ENCODE measurements at regions not wholly inside any gene's neighbourhood (a gene's known extent, or its start where the extent isn't known, plus 50 kb on each side); places are given as distances from the start of the nearest gene placed in this dataset.

GRCh38 chr9:81480828-81481604, 208.3 kb downstream of the TLE1 start:
- no peak for DNase-seq

DNA sequence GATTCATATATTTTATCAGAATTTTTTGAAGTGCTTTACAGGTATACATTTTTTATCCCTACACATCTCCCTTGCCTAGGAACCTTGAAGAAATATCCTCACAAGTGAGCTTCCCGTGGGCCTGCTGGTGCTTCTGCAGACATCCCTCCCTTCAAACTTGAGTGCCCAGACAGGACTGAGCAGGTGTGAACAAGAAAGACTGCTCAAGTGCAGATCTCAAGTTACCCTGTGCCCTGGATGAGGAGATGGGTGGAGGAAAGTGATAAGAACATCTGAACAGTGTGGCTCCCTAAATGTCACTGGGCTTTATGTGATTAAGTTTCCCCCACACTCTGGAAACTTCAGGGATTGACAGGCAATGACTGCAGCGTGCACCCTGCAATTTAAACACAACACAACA, 209.8 kb downstream of the TLE1 start:
- DNase-seq: no peak

- DNase-seq: no peak
Measured at GRCh38 chr9:81477669-81478068, 211.7 kb downstream of the TLE1 start.

- DNase-seq: no peak
Measured at GRCh38 chr9:81476813-81477490, 212.4 kb downstream of the TLE1 start.

GRCh38 chr9:81474792-81475191, 214.6 kb downstream of the TLE1 start:
- no peak for DNase-seq

DNA sequence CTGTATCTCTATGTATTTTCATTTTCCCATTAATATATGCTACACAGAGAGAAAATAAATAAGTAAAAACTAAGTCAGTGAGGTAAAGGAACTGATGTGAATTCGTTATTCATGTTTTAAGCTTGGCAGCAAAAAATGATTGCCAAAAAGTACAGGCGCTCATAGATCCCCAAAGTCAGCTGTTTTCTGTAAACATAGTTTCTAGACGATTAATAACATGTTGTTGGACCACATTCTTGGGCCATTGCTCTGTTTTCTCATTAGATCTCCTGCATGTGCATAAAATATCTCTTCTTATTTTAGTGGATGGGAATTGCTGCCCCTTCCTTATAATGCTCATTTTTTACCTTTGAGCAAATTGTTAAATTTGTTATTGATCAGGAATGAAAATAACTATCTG, 215.2 kb downstream of the TLE1 start:
- DNase-seq: no peak

DNA sequence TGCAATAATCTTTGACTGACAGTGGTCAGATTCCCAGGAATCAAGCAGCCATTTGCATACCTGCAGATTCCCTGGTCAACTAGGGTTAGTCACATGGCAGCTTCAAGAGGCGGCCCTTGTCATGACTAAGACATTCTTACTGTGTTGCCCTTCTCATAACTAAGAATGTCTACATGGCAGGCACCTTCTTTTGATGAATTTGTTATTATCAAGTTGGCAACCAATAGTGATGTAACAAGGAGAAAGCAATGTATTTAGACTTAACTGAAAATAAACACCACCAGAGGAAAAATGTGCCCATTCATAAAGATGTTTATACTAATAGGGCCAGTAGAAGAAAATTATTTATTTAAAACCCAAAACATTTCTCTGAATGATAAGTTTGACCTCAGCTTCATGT, 215.6 kb downstream of the TLE1 start:
- DNase-seq: no peak

DNA sequence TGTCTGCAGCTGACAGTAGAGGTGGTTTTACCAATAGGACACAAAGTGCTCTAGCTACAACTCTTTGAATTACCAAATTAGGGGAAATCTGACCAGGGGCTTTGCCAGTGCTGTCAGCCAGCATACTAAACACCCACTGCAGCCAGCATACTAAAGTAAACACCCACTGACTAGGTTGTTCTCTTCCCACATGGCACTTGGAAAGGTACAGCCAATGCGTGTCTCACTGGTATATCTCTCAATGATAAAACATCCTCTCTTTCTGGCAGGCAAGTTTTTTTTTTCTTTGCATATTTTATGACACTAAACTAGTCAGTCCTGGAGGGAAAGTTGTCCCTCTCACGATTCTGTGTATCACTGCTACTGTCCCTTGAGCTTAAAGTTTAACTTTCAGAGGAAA, 216.1 kb downstream of the TLE1 start:
- no peak for DNase-seq

- DNase-seq: no peak
Measured at GRCh38 chr9:81472701-81473100, 216.6 kb downstream of the TLE1 start.

DNA sequence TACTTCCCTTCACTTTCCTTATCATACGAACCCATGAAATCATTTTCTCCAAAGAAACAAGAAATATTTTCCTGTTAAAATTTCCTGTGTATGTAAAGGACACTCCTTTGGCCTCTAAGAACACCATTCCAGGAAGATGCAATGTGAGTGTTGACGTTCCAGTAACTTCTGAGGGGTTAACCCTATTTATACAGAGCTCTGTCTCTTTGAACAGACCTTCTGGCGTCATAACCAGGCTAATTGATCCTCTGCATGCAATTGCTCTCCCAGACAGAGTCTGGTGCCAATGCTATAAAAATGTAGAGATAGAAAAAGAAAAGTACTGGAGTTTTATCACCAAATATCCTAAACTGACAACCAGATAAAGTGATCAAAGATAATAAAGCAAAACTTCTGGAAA, 218.5 kb downstream of the TLE1 start:
- DNase-seq: no peak

GRCh38 chr9:81468084-81468595, 221.2 kb downstream of the TLE1 start:
- DNase-seq: no peak

DNA sequence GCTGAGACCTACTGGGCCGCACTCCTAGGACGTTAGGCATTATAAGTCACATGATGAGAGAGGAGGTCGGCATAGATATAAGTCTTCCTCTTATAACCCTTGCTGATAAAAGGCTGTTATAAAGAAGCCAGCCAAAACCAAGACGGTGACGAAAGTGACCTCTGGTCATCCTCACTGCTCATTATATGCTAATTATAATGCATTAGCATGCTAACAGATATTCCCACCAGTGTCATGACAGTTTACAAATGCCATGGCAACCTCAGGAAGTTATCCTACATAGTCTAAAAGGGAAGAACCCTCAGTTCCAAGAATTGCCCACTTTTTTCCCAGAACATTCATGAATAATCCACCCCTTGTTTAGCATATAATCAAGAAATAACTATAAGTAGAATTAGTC, 222.4 kb downstream of the TLE1 start:
- no peak for DNase-seq

GRCh38 chr9:81465468-81466011, 223.8 kb downstream of the TLE1 start:
- DNase-seq: no peak

- DNase-seq: no peak
Measured at GRCh38 chr9:81462801-81463200, 226.5 kb downstream of the TLE1 start.

DNA sequence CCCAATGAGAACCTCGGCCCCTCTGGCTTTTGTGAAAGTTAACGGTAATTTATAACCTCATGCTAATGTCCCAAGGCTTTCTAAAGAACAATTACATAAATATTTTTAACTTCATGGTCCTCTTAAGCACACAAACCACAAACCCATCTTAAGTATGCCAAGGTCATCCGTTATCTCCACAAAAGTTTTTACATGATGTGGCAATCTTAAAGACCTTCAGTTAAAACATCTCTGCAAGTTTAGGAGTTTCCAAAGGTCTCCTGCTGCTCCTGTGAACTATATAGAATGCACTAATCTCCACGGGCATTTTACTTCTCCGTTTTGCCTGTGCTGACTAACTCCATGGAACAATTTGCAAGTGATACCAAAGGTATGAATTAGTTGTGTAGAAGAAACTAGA, 228.2 kb downstream of the TLE1 start:
- DNase-seq: no peak

DNA sequence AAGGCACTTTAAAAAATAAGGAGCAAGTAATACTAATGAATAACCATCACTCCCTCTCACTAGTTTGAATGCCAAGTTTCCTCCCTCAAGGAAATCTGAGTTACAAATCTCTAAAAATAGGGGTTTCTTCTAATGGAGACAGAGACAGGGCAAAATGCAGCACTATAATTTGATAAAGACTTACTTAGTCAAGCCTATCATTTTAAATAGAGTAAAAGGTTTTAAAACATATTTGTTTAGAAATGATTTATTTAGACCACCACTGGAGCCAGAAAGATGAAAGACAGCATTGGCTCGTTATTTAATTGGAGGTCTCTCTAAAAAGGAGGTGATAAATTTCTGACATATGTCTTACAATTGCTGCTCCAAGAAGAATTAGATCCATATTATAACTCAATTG, 228.7 kb downstream of the TLE1 start:
- no peak for DNase-seq

- no peak for DNase-seq
Measured at GRCh38 chr9:81459591-81459990, 229.8 kb downstream of the TLE1 start.

DNA sequence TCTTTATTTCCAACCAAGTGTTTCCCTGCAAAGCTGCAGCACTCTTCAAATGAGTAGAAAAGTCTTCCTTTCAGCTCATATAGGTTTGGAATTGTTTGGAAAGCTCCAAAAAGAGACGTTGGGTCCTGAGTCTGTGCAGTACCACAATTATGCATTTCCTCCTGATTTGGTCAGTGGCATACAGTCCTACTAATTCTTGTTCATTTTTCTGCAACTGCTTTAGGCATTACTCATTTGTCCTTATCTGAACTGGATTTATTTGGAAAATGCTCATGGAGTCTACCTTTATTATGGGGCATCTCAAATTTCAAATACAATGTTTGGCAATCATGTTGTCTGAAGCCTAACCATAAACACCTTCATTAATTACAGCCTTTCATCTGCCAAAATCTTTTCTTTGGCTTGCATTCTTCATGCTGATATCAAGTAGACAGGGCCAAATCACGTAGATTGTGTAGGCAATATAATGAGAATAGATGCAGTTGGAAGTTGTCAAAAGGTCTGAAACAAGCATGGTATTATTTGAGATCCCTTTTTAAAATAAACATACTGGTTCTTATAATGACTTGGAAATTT, 232.8 kb downstream of the TLE1 start:
- no peak for DNase-seq

GRCh38 chr9:81455462-81456219, 233.7 kb downstream of the TLE1 start:
- DNase-seq: no peak

DNA sequence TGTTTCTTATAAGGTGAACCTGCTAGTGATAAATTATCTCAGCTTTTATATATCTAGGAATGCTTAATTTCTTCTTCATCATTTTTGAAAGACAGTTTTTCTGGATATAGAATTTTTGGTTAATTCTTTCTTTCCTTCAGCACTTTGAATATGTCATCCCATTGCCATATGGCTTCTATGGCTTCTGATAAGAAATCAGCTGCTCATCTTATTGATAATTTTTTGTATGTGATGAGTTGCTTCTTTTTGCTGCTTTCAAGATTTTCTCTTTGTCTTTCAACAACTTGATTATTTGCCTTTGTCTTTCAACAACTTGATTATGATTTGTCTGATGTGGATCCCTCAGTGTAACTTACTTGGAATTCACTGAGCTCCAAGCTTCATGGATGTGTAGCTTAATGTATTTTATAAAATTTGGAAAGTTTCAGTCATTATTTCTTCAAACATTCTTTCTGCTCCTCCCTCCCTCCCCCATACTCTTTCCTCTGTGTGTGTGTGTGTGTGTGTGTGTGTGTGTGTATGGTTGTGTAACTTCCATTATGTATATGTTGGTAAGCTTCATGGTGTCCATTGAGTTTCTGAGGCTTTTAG, 243.9 kb downstream of the TLE1 start:
- no peak for DNase-seq

DNA sequence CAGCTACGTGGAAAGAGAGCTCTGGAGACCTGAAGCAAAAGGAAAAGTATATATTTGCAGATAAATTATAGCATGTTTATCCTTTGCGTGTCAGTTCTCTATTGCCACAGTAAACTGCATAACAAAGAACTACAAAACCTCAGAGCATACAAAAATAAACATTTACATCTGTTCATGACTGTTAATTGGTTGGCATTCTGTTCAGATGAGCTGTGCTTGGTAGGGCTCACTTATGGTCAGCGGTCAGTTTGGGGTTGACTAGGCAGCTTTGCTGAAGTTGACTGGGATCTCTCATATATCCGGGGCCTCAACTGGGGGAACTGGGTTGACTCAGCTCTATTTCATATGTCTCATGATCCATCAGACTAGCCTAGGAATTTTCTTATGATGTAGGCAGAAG, 257.7 kb downstream of the TLE1 start:
- no peak for DNase-seq

DNA sequence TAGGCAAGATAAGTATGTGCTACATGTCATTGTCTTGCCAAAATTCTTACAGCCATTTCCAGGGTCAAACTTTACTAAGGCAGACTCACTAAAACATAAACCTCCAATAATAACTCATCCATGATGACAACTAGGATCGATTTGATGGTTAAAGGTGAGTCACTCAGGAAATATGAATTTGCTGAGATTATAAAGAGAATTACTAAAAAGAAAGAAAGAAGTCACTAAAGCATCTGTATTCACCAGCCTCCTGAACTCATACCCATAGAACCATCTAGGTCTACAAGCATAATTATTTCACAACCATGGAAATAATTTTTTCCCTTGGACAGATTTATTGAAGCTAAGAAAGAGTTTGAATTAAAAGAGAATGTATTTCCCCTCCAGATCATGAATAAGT, 258.6 kb downstream of the TLE1 start:
- no peak for DNase-seq

GRCh38 chr9:81427870-81428269, 261.5 kb downstream of the TLE1 start:
- DNase-seq: no peak
